Esophagus mucosa (tissue), 1 donor: ENCODE measurements at regions not wholly inside any gene's neighbourhood (a gene's known extent, or its start where the extent isn't known, plus 50 kb on each side); places are given as distances from the start of the nearest gene placed in this dataset.
"Not testable (repeated sequence)": the region's sequence is repeated elsewhere in the genome, so short reads cannot be mapped to it uniquely, and the experiment has no call there.

Source experiments
- ATAC-seq: fragments of 200-7000 bp; cut with Tn5 transposase; one replicate; pipeline ENCODE4 v1.9.1; 2020
- donor health status: DM: yes; HTN: yes; CAD: no.

GRCh38 chr5:38148021-38148625 is 110.2 kb upstream of the EGFLAM start:
- no peak for ATAC-seq

GRCh38 chr5:38143384-38143783 is 115.0 kb upstream of the EGFLAM start:
- ATAC-seq = no peak

- ATAC-seq = no peak
Observed at GRCh38 chr5:38141665-38142064, 116.7 kb upstream of the EGFLAM start.

GRCh38 chr5:38138574-38138973 is 119.8 kb upstream of the EGFLAM start:
- ATAC-seq = no peak

GRCh38 chr5:38135486-38136039 is 122.8 kb upstream of the EGFLAM start:
- no peak for ATAC-seq

- no peak for ATAC-seq
Observed at GRCh38 chr5:38134810-38135209, 123.5 kb upstream of the EGFLAM start.

- not testable (repeated sequence) for ATAC-seq
Observed at GRCh38 chr5:38134294-38134693, 124.1 kb upstream of the EGFLAM start.

GRCh38 chr5:38131686-38132085 is 126.7 kb upstream of the EGFLAM start:
- no peak for ATAC-seq

- ATAC-seq = no peak
Observed at GRCh38 chr5:38124321-38124720, 134.0 kb upstream of the EGFLAM start.

GRCh38 chr5:38121420-38121819 is 136.9 kb upstream of the EGFLAM start:
- no peak for ATAC-seq

GRCh38 chr5:38119836-38120235 is 138.5 kb upstream of the EGFLAM start:
- no peak for ATAC-seq

GRCh38 chr5:38117784-38118479 is 140.4 kb upstream of the EGFLAM start:
- ATAC-seq = no peak

- ATAC-seq = no peak
Observed at GRCh38 chr5:38115318-38115827, 143.0 kb upstream of the EGFLAM start.

- ATAC-seq = no peak
Observed at GRCh38 chr5:38113880-38114279, 144.5 kb upstream of the EGFLAM start.

GRCh38 chr5:38113456-38113855 is 144.9 kb upstream of the EGFLAM start:
- ATAC-seq = no peak

- no peak for ATAC-seq
Observed at GRCh38 chr5:38112938-38113337, 145.4 kb upstream of the EGFLAM start.

GRCh38 chr5:38110130-38110529 is 148.2 kb upstream of the EGFLAM start:
- ATAC-seq = no peak

- ATAC-seq = no peak
Observed at GRCh38 chr5:38107096-38107495, 151.3 kb upstream of the EGFLAM start.

GRCh38 chr5:38105801-38106200 is 152.6 kb upstream of the EGFLAM start:
- no peak for ATAC-seq

GRCh38 chr5:38105231-38105570 is 153.2 kb upstream of the EGFLAM start:
- no peak for ATAC-seq

- no peak for ATAC-seq
Observed at GRCh38 chr5:38104497-38105230, 153.7 kb upstream of the EGFLAM start.

- ATAC-seq = no peak
Observed at GRCh38 chr5:38101897-38102296, 156.5 kb upstream of the EGFLAM start.
